HCT116 (cell line): ENCODE measurements at regions not wholly inside any gene's neighbourhood (a gene's known extent, or its start where the extent isn't known, plus 50 kb on each side); places are given as distances from the start of the nearest gene placed in this dataset.

Experiments used
- POLR2A ChIP-seq: IDR thresholded peaks from 2 replicates; pipeline ENCODE4 v1.7.0; 2011; ENCODE audit warnings: borderline replicate concordance; ENCODE audit not compliant: insufficient read depth, insufficient read length; ENCODE audit errors: extremely low read depth
- POLR2AphosphoS5 ChIP-seq: IDR thresholded peaks from 2 replicates; pipeline ENCODE4 v1.6.1; 2011; ENCODE audit warnings: mild to moderate bottlenecking, low read depth, low read length, moderate library complexity
- RAD21 ChIP-seq: IDR thresholded peaks from 2 replicates; pipeline ENCODE4 v1.6.1; 2012; ENCODE audit warnings: low read depth, mild to moderate bottlenecking
- TF ChIP-seq, protein P1 (sequence below): IDR thresholded peaks from 2 replicates; pipeline ENCODE4 v1.6.1; 2012; ENCODE audit warnings: low read depth
- TF ChIP-seq, protein P2 (sequence below), 3 experiments: fragments of 200-600 bp in 1 of 3; sonication (generic) in 1 of 3; IDR thresholded peaks in 2 of 3; conservative IDR thresholded peaks in 1 of 3; 2 replicates each; pipeline ENCODE4 v1.5.1; 2012 to 2017; ENCODE audit warnings: low read depth in 2 of 3, low read length in 2 of 3, antibody characterized with exemption in 1 of 3, borderline replicate concordance in 1 of 3, control low read depth in 1 of 3, mild to moderate bottlenecking in 1 of 3, mixed read lengths in 1 of 3, mixed run types in 1 of 3, moderate library complexity in 1 of 3; ENCODE audit not compliant: insufficient read depth in 1 of 3

DNA sequence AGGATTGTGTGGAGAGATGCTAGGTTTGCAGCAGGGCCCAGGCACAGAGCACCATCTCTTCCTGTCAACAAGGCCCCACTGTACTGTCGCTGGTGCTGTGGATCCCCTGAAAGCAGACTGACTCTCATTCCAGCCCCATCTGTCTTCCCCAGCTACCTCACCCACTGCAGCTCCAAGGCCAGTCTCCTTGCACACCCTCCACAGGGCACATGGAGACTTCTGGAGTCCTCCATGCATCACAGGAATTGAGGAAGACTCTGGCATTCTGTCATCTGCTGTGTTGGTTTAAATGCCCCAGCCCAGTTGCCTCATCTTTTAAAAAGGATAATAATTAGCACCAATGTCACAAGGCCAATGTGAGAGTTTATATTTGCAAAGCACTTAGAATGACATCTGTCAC is 301.2 kb downstream of the RPLP1 start:
- TF ChIP-seq, protein P1, sequence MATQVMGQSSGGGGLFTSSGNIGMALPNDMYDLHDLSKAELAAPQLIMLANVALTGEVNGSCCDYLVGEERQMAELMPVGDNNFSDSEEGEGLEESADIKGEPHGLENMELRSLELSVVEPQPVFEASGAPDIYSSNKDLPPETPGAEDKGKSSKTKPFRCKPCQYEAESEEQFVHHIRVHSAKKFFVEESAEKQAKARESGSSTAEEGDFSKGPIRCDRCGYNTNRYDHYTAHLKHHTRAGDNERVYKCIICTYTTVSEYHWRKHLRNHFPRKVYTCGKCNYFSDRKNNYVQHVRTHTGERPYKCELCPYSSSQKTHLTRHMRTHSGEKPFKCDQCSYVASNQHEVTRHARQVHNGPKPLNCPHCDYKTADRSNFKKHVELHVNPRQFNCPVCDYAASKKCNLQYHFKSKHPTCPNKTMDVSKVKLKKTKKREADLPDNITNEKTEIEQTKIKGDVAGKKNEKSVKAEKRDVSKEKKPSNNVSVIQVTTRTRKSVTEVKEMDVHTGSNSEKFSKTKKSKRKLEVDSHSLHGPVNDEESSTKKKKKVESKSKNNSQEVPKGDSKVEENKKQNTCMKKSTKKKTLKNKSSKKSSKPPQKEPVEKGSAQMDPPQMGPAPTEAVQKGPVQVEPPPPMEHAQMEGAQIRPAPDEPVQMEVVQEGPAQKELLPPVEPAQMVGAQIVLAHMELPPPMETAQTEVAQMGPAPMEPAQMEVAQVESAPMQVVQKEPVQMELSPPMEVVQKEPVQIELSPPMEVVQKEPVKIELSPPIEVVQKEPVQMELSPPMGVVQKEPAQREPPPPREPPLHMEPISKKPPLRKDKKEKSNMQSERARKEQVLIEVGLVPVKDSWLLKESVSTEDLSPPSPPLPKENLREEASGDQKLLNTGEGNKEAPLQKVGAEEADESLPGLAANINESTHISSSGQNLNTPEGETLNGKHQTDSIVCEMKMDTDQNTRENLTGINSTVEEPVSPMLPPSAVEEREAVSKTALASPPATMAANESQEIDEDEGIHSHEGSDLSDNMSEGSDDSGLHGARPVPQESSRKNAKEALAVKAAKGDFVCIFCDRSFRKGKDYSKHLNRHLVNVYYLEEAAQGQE: no peak
- TF ChIP-seq RAD21 (no peak), POLR2AphosphoS5 (no peak), POLR2A (no peak)
- TF ChIP-seq, protein P2, sequence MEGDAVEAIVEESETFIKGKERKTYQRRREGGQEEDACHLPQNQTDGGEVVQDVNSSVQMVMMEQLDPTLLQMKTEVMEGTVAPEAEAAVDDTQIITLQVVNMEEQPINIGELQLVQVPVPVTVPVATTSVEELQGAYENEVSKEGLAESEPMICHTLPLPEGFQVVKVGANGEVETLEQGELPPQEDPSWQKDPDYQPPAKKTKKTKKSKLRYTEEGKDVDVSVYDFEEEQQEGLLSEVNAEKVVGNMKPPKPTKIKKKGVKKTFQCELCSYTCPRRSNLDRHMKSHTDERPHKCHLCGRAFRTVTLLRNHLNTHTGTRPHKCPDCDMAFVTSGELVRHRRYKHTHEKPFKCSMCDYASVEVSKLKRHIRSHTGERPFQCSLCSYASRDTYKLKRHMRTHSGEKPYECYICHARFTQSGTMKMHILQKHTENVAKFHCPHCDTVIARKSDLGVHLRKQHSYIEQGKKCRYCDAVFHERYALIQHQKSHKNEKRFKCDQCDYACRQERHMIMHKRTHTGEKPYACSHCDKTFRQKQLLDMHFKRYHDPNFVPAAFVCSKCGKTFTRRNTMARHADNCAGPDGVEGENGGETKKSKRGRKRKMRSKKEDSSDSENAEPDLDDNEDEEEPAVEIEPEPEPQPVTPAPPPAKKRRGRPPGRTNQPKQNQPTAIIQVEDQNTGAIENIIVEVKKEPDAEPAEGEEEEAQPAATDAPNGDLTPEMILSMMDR (IDR thresholded peaks at IDR 0.05 in 2 of 3, conservative IDR thresholded peaks at IDR 0.05 in 1 of 3; ENCODE audit: borderline replicate concordance in 1 of 3, insufficient read depth in 1 of 3, low read depth in 2 of 3, low read length in 2 of 3): no peak
